Left lobe of liver (tissue), 2 donors: ENCODE measurements at regions not wholly inside any gene's neighbourhood (a gene's known extent, or its start where the extent isn't known, plus 50 kb on each side); places are given as distances from the start of the nearest gene placed in this dataset.
"Not testable (repeated sequence)": the region's sequence is repeated elsewhere in the genome, so short reads cannot be mapped to it uniquely, and the experiment has no call there.

Experiments used
- ATAC-seq: fragments of 200-7000 bp; cut with Tn5 transposase; one replicate; pipeline ENCODE4 v1.9.1; 2020; ENCODE audit warnings: mild to moderate bottlenecking, moderate library complexity
- DNase-seq: peaks from one replicate; pipeline ENCODE4 v3.0.0-alpha.2; 2020; ENCODE audit warnings: low spot score
- donor health status: DM: no; HTN: no; CAD: no; lungs with moderate emphysema.
- donor health status: DM: no; HTN: yes; CAD: no.

- DNase-seq (no peak), ATAC-seq (no peak)
Measured at GRCh38 chr7:68911754-68912153, 686.5 kb upstream of the AUTS2 start.

- DNase-seq (no peak), ATAC-seq (no peak)
Measured at GRCh38 chr7:68914006-68914405, 684.3 kb upstream of the AUTS2 start.

GRCh38 chr7:68917041-68917651 is 681.1 kb upstream of the AUTS2 start:
- no peak for ATAC-seq

GRCh38 chr7:68918621-68919020 is 679.7 kb upstream of the AUTS2 start:
- ATAC-seq = no peak
- no peak for DNase-seq

More at GRCh38 chr7:68917041-68917651, 681.1 kb upstream of the AUTS2 start:
- no peak for DNase-seq

GRCh38 chr7:68922850-68923249 is 675.4 kb upstream of the AUTS2 start:
- DNase-seq = no peak
- ATAC-seq = no peak

- ATAC-seq = no peak
Measured at GRCh38 chr7:68925241-68925640, 673.0 kb upstream of the AUTS2 start.

GRCh38 chr7:68929781-68930261 is 668.5 kb upstream of the AUTS2 start:
- DNase-seq (no peak), ATAC-seq (no peak)

More at GRCh38 chr7:68925241-68925640, 673.0 kb upstream of the AUTS2 start:
- no peak for DNase-seq

GRCh38 chr7:68936471-68937035 is 661.7 kb upstream of the AUTS2 start:
- no peak for DNase-seq
- no peak for ATAC-seq

GRCh38 chr7:68938151-68938550 is 660.1 kb upstream of the AUTS2 start:
- DNase-seq (no peak), ATAC-seq (no peak)

- no peak for ATAC-seq
Measured at GRCh38 chr7:68943786-68944185, 654.5 kb upstream of the AUTS2 start.

GRCh38 chr7:68955656-68956055 is 642.6 kb upstream of the AUTS2 start:
- DNase-seq (no peak), ATAC-seq (no peak)

More at GRCh38 chr7:68943786-68944185, 654.5 kb upstream of the AUTS2 start:
- DNase-seq = no peak

- DNase-seq (no peak), ATAC-seq (no peak)
Measured at GRCh38 chr7:68958571-68958970, 639.7 kb upstream of the AUTS2 start.

GRCh38 chr7:68963552-68963951 is 634.7 kb upstream of the AUTS2 start:
- ATAC-seq (no peak), DNase-seq (no peak)

- ATAC-seq (no peak), DNase-seq (no peak)
Measured at GRCh38 chr7:68964060-68964459, 634.2 kb upstream of the AUTS2 start.

- ATAC-seq (no peak), DNase-seq (no peak)
Measured at GRCh38 chr7:68965351-68965750, 632.9 kb upstream of the AUTS2 start.

- ATAC-seq = no peak
- DNase-seq = no peak
Measured at GRCh38 chr7:68967598-68967997, 630.7 kb upstream of the AUTS2 start.

- ATAC-seq = no peak
- no peak for DNase-seq
Measured at GRCh38 chr7:68969571-68969970, 628.7 kb upstream of the AUTS2 start.

GRCh38 chr7:68971634-68972340 is 626.5 kb upstream of the AUTS2 start:
- DNase-seq (no peak), ATAC-seq (no peak)

GRCh38 chr7:68977385-68978055 is 620.8 kb upstream of the AUTS2 start:
- DNase-seq (no peak), ATAC-seq (no peak)

GRCh38 chr7:68978710-68979109 is 619.6 kb upstream of the AUTS2 start:
- ATAC-seq = no peak
- DNase-seq = no peak

GRCh38 chr7:68980011-68980410 is 618.3 kb upstream of the AUTS2 start:
- no peak for ATAC-seq

GRCh38 chr7:68980432-68980831 is 617.8 kb upstream of the AUTS2 start:
- not testable (repeated sequence) for DNase-seq, ATAC-seq

More at GRCh38 chr7:68980011-68980410, 618.3 kb upstream of the AUTS2 start:
- no peak for DNase-seq
